HuH-7.5 (cell line): ENCODE measurements at regions not wholly inside any gene's neighbourhood (a gene's known extent, or its start where the extent isn't known, plus 50 kb on each side); places are given as distances from the start of the nearest gene placed in this dataset.
"Not testable (repeated sequence)": the region's sequence is repeated elsewhere in the genome, so short reads cannot be mapped to it uniquely, and the experiment has no call there.

ENCODE experiments used
- DNase-seq: peaks from one replicate; pipeline ENCODE4 v3.0.0; 2011; ENCODE audit warnings: low spot score

- no peak for DNase-seq
These were observed 112.5 kb upstream of the PAXBP1 start for GRCh38 chr21:32884062-32884461.

GRCh38 chr21:32886339-32886738 is 114.8 kb upstream of the PAXBP1 start:
- DNase-seq: no peak

GRCh38 chr21:32887026-32887425 is 115.5 kb upstream of the PAXBP1 start:
- DNase-seq: no peak

- no peak for DNase-seq
These were observed 117.4 kb upstream of the PAXBP1 start for GRCh38 chr21:32888971-32889370.

GRCh38 chr21:32889596-32889995 is 118.0 kb upstream of the PAXBP1 start:
- DNase-seq: no peak

- no peak for DNase-seq
These were observed 122.8 kb upstream of the PAXBP1 start for GRCh38 chr21:32894321-32894720.

GRCh38 chr21:32900814-32901213 is 124.9 kb upstream of the OLIG2 start:
- DNase-seq: no peak

- no peak for DNase-seq
These were observed 118.2 kb upstream of the OLIG2 start for GRCh38 chr21:32907521-32907920.

GRCh38 chr21:32908534-32908933 is 117.2 kb upstream of the OLIG2 start:
- DNase-seq: no peak

GRCh38 chr21:32909393-32909792 is 116.3 kb upstream of the OLIG2 start:
- DNase-seq: no peak

GRCh38 chr21:32914424-32915039 is 111.2 kb upstream of the OLIG2 start:
- no peak for DNase-seq

- DNase-seq: no peak
These were observed 110.6 kb upstream of the OLIG2 start for GRCh38 chr21:32915099-32915498.

GRCh38 chr21:32916088-32916487 is 109.6 kb upstream of the OLIG2 start:
- DNase-seq: no peak

- DNase-seq: no peak
These were observed 109.1 kb upstream of the OLIG2 start for GRCh38 chr21:32916522-32917099.

- no peak for DNase-seq
These were observed 108.2 kb upstream of the OLIG2 start for GRCh38 chr21:32917362-32918135.

GRCh38 chr21:32918478-32919120 is 107.1 kb upstream of the OLIG2 start:
- no peak for DNase-seq

GRCh38 chr21:32920474-32920873 is 105.3 kb upstream of the OLIG2 start:
- no peak for DNase-seq

- no peak for DNase-seq
These were observed 104.0 kb upstream of the OLIG2 start for GRCh38 chr21:32921632-32922230.

GRCh38 chr21:32925098-32925497 is 100.6 kb upstream of the OLIG2 start:
- DNase-seq: no peak

- DNase-seq: no peak
These were observed 96.1 kb upstream of the OLIG2 start for GRCh38 chr21:32929633-32930038.

- no peak for DNase-seq
These were observed 95.1 kb upstream of the OLIG2 start for GRCh38 chr21:32930673-32931072.

- DNase-seq: not testable (repeated sequence)
These were observed 91.7 kb upstream of the OLIG2 start for GRCh38 chr21:32934068-32934467.

GRCh38 chr21:32934829-32935228 is 90.9 kb upstream of the OLIG2 start:
- no peak for DNase-seq
